Loucy (cell line): ENCODE measurements at regions not wholly inside any gene's neighbourhood (a gene's known extent, or its start where the extent isn't known, plus 50 kb on each side); places are given as distances from the start of the nearest gene placed in this dataset.

Source experiments
- H2AFZ ChIP-seq: fragments of 200-600 bp; sonication (generic); 2 replicates; pipeline ENCODE4 v1.6.0; 2016; ENCODE audit warnings: antibody characterized with exemption, mild to moderate bottlenecking, low read length, moderate library complexity
- H3F3A ChIP-seq: fragments of 200-600 bp; 2 replicates; pipeline ENCODE4 v1.6.0; 2016; ENCODE audit warnings: antibody characterized with exemption, low read depth, mild to moderate bottlenecking
- H3K27me3 ChIP-seq: fragments of 200-600 bp; sonication (generic); 2 replicates; pipeline ENCODE4 v1.6.1; 2014; ENCODE audit warnings: low read length, mild to moderate bottlenecking; ENCODE audit not compliant: insufficient read depth, poor library complexity, severe bottlenecking
- H3K36me3 ChIP-seq: fragments of 200-600 bp; sonication (generic); 2 replicates; pipeline ENCODE4 v1.6.1; 2016; ENCODE audit warnings: low read length; ENCODE audit not compliant: insufficient read depth
- H3K4me1 ChIP-seq: fragments of 200-600 bp; sonication (generic); 2 replicates; pipeline ENCODE4 v1.5.1; 2014; ENCODE audit warnings: low read length, mild to moderate bottlenecking; ENCODE audit not compliant: insufficient read depth, poor library complexity, severe bottlenecking
- H3K4me2 ChIP-seq: fragments of 200-600 bp; sonication (generic); 2 replicates; pipeline ENCODE4 v1.6.0; 2014; ENCODE audit warnings: antibody characterized with exemption, low read length, low read depth, mild to moderate bottlenecking; ENCODE audit not compliant: poor library complexity, severe bottlenecking
- H3K4me3 ChIP-seq: fragments of 200-600 bp; sonication (generic); 2 replicates; pipeline ENCODE4 v1.5.1; 2014; ENCODE audit warnings: low read length, mild to moderate bottlenecking, mixed read lengths; ENCODE audit not compliant: poor library complexity, severe bottlenecking
- H3K79me2 ChIP-seq: fragments of 200-600 bp; sonication (generic); 2 replicates; pipeline ENCODE4 v1.6.1; 2014; ENCODE audit warnings: low read length; ENCODE audit not compliant: insufficient read depth
- H3K9ac ChIP-seq: fragments of 200-600 bp; sonication (generic); 2 replicates; pipeline ENCODE4 v1.6.0; 2014; ENCODE audit warnings: mild to moderate bottlenecking, low read depth, low read length, moderate library complexity; ENCODE audit not compliant: poor library complexity, severe bottlenecking
- H3K9me2 ChIP-seq: fragments of 200-600 bp; sonication (generic); replicated peaks from 2 replicates; pipeline ENCODE4 v1.6.1; 2016; ENCODE audit warnings: low read depth, low read length, mixed read lengths
- H3K9me3 ChIP-seq: fragments of 200-600 bp; sonication (generic); 2 replicates; pipeline ENCODE4 v1.6.1; 2014; ENCODE audit warnings: mild to moderate bottlenecking, antibody characterized with exemption, low read length, low read depth; ENCODE audit not compliant: insufficient read depth
- H4K20me1 ChIP-seq: fragments of 200-600 bp; sonication (generic); 2 replicates; pipeline ENCODE4 v1.6.0; 2014; ENCODE audit warnings: antibody characterized with exemption, low read length, mild to moderate bottlenecking; ENCODE audit not compliant: insufficient read depth, poor library complexity, severe bottlenecking
- CTCF ChIP-seq: fragments of 200-600 bp; sonication (generic); conservative IDR thresholded peaks from 2 replicates; pipeline ENCODE4 v1.5.1; 2014; ENCODE audit warnings: mild to moderate bottlenecking, antibody characterized with exemption, low read length
- EZH2phosphoT487 ChIP-seq: fragments of 200-600 bp; IDR thresholded peaks from 2 replicates; pipeline ENCODE4 v1.6.1; 2018; ENCODE audit warnings: antibody characterized with exemption, mild to moderate bottlenecking, moderate library complexity, borderline replicate concordance

DNA sequence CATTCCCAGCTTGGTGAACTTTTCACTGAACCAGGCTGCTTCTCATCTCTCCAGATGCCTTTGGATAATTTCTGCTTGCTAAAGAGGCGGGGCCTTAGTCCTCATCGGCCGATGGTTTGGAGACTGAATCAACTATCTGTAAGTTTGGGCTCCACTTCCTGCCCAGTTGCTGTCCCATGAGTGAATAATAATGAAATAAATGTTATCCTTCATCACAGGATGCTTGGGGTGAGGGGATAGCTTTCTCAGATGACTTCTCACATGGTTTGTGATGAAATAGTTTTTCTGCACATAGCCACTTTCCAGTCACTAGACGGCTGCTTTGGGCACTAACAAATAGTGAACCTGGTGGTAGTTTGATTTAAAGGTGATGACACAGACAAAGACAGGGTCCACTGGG lies 376.6 kb upstream of the TRIB2 start:
- Histone ChIP-seq H3K4me2 (no peak overlapping the region), H3K9ac (no peak overlapping the region), H3K9me2 (no peaks in the 10 kb centered on the region), H2AFZ (no peak overlapping the region), H3K4me1 (peaks cover 8% of the 10 kb centered on the region), H3K36me3 (no peaks in the 10 kb centered on the region), H3K79me2 (no peaks in the 10 kb centered on the region), H3K9me3 (no peaks in the 10 kb centered on the region), H3K4me3 (no peak overlapping the region), H3F3A (no peaks in the 10 kb centered on the region), H3K27me3 (no peaks in the 10 kb centered on the region), H4K20me1 (no peaks in the 10 kb centered on the region)
- TF ChIP-seq CTCF (no peak), EZH2phosphoT487 (no peak)

GRCh38 chr2:12341215-12341614 lies 375.5 kb upstream of the TRIB2 start:
- no peak overlapping the region for H3K4me2 ChIP-seq
- no peak overlapping the region for H3K4me3 ChIP-seq
- no peaks in the 10 kb centered on the region for H4K20me1 ChIP-seq
- no peaks in the 10 kb centered on the region for H3K27me3 ChIP-seq
- H3K79me2 ChIP-seq, result no peaks in the 10 kb centered on the region
- TF ChIP-seq CTCF (no peak), EZH2phosphoT487 (no peak)
- peaks cover 8% of the 10 kb centered on the region for H3K4me1 ChIP-seq
- H3K9me3 ChIP-seq, result no peaks in the 10 kb centered on the region
- H3K36me3 ChIP-seq, result no peaks in the 10 kb centered on the region
- no peak overlapping the region for H3K9ac ChIP-seq
- no peak overlapping the region for H2AFZ ChIP-seq
- no peaks in the 10 kb centered on the region for H3F3A ChIP-seq
- no peaks in the 10 kb centered on the region for H3K9me2 ChIP-seq

- Histone ChIP-seq H3F3A (no peaks in the 10 kb centered on the region), H3K79me2 (no peaks in the 10 kb centered on the region)
- no peak for TF ChIP-seq CTCF
- TF ChIP-seq EZH2phosphoT487, result no peak
These were observed 374.8 kb upstream of the TRIB2 start for GRCh38 chr2:12341920-12342319.

More at GRCh38 chr2:12341920-12342319, 374.8 kb upstream of the TRIB2 start:
- H3K4me2 ChIP-seq, result no peak overlapping the region
- H3K4me3 ChIP-seq, result no peak overlapping the region
- no peak overlapping the region for H2AFZ ChIP-seq
- H4K20me1 ChIP-seq, result no peaks in the 10 kb centered on the region
- H3K9me3 ChIP-seq, result no peaks in the 10 kb centered on the region
- H3K9me2 ChIP-seq, result no peaks in the 10 kb centered on the region
- no peak overlapping the region for H3K9ac ChIP-seq
- no peaks in the 10 kb centered on the region for H3K27me3 ChIP-seq
- no peaks in the 10 kb centered on the region for H3K36me3 ChIP-seq
- peaks cover 8% of the 10 kb centered on the region for H3K4me1 ChIP-seq
